NCI-H2081 treated with DMSO at 0.1 percent for 48 hours (cell line): ENCODE measurements at regions not wholly inside any gene's neighbourhood (a gene's known extent, or its start where the extent isn't known, plus 50 kb on each side); places are given as distances from the start of the nearest gene placed in this dataset.

Source experiments
- DNase-seq: peaks from one replicate; lab custom pipeline; 2025; lab: John Stamatoyannopoulos, UW

GRCh38 chr14:61941421-61942150, 179.4 kb downstream of the SNAPC1 start:
- no peak for DNase-seq

GRCh38 chr14:61948376-61948775, 186.2 kb downstream of the SNAPC1 start:
- no peak for DNase-seq

DNA sequence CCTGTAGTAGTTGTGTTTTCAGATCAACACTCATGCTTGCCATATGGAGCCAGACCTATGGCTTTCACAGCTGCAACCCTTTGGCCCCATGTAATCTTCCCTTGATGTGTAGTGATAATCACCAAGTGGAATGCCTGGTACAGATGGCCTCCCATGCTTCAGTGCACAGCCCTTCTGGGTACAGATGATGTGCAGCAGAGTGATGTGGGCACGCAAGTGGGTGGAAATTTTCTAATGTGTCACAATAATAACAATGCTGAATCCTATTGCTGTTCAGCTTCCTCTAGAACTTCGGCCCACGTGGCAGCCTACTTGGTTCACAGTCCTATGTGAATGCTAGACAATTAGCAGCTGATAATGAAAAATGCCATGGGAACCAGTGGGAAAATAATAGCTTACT, 188.1 kb downstream of the SNAPC1 start:
- no peak for DNase-seq

DNA sequence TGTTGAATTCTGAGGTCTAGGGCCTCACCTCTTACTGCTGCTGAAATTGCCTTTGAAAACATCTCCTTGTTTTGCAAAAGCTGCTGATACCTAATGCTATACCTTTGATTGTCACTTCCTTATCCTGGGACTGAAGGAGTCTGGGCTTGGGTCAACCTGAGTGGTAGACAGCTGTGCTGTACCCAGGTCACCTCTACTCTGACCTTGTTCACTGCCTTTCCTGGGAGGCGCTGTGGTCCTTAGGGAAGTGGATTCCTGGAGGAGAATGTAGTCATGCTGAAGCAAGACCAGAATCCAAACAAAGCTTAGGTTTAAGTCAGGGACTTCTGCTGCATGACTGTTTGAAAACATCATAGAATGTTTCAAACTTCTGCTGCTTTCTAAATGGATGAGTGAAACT, 191.4 kb downstream of the SNAPC1 start:
- no peak for DNase-seq

DNA sequence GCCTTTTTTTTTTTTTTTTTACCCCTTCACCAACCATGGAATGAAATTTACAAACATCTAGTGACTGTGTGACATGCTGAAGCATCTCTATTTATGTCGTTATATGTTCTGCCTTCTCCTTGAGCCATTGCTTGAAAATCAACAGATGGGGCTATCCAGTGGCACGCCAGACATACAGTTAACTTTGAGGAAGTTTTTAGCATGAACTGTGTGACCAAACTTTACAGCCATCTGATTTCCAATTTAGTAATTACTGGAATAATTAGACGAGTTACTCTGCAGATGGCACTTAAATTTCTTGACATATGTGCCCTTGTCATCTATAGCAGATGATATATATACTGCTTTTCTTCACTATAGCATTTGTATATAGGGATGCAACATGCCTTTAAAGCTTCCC, 192.1 kb downstream of the SNAPC1 start:
- DNase-seq = no peak

- no peak for DNase-seq
These were observed 194.3 kb downstream of the SNAPC1 start for GRCh38 chr14:61956517-61956916.

GRCh38 chr14:61959348-61959747, 197.1 kb downstream of the SNAPC1 start:
- DNase-seq = no peak

DNA sequence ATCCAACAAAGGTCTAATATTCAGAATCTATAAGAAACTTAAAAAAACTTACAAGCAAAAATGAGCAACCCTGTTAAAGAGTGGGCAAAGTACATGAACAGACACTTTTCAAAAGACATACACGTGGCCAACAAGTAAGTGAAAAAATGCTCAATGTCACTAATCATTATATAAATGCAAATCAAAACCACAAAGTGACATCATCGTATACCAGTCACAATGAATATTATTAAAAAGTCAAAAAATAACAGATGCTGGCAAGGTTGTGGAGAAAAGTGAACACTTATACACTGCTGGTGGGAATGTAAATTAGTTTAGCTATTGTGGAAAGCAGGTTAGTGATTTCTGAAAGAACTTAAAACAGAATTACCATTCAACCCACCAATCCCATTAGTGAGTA, 199.1 kb downstream of the SNAPC1 start:
- DNase-seq = no peak

DNA sequence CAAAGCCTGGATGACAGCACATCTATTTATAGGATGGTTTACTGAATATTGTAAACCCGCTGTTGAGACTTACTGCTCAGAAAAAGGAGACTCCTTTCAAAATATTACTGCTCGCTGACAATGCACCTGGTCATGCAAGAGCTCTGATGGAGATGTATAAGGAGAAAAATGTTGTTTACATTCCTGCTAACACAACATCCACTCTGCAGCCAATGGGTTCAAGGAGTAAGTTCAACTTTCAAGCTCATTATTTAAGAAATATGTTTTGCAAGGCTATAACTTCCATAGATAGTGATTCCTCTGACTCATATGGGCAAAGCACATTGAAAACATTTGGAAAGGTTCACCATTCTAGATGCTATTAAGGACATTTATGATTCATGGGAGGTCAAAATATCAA, 201.7 kb downstream of the SNAPC1 start:
- DNase-seq = no peak

- no peak for DNase-seq
These were observed 203.0 kb downstream of the SNAPC1 start for GRCh38 chr14:61965030-61965745.

GRCh38 chr14:61968207-61968606, 206.0 kb downstream of the SNAPC1 start:
- no peak for DNase-seq

- DNase-seq = no peak
These were observed 210.5 kb downstream of the SNAPC1 start for GRCh38 chr14:61972711-61973110.

GRCh38 chr14:61973981-61974380, 211.8 kb downstream of the SNAPC1 start:
- DNase-seq = no peak

GRCh38 chr14:61977217-61977616, 215.0 kb downstream of the SNAPC1 start:
- no peak for DNase-seq

GRCh38 chr14:61988240-61988639, 226.0 kb downstream of the SNAPC1 start:
- no peak for DNase-seq

- no peak for DNase-seq
These were observed 229.9 kb downstream of the SNAPC1 start for GRCh38 chr14:61992139-61992538.

- no peak for DNase-seq
These were observed 230.7 kb downstream of the SNAPC1 start for GRCh38 chr14:61992926-61993325.

- no peak for DNase-seq
These were observed 232.4 kb downstream of the SNAPC1 start for GRCh38 chr14:61994589-61994988.

GRCh38 chr14:61996753-61997152, 234.5 kb downstream of the SNAPC1 start:
- no peak for DNase-seq

DNA sequence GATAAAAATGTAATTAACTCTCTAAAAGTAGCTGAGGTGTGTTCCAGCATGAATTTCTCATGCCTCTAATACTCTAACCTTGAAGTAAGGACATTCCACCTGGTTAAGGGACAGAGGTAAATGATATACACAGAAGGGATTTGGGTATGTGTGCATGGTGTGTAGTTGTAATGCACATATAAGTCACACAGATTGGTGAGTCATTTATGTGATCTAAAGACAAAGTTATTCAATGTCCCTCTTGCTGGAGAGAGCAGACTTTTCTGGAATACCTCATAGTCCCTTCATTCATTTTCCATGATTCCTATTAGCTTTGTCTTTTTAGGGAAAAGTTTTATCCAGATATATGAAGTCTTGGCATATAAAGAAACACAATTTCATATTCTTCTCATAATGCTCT, 234.9 kb downstream of the SNAPC1 start:
- no peak for DNase-seq

DNA sequence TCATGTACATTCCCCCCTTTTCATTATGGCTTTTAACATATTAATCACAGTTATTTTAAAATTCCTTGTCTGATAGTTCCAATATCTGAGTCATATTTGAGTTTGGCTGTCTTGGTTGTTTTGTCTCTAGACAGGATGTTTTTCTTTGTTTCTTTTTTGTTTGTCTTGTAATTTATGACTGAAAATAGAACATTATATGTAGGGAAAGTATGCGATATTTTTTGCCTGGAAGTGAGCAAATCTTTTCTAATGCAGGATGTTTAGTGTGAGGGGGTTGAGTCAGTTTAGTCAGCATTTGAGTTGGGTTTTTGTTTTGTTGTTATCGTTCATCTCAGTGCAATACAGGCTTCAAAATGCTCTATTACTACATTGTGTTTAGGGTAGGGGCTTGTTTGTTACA, 239.7 kb downstream of the SNAPC1 start:
- no peak for DNase-seq

GRCh38 chr14:62002642-62003041, 240.4 kb downstream of the SNAPC1 start:
- no peak for DNase-seq

GRCh38 chr14:62003701-62004100, 241.5 kb downstream of the SNAPC1 start:
- DNase-seq = no peak
